AG04450 (cell line): ENCODE measurements at regions not wholly inside any gene's neighbourhood (a gene's known extent, or its start where the extent isn't known, plus 50 kb on each side); places are given as distances from the start of the nearest gene placed in this dataset.

Source experiments
- CTCF ChIA-PET: fragments of 300-600, 350-600 bp; formaldehyde crosslinking; extraction: SDS; loops from one replicate; lab custom pipeline; 2022; ENCODE audit warnings: antibody characterized with exemption, inconsistent platforms; lab: Charles Lee
- POLR2A ChIA-PET: fragments of 350-600 bp; formaldehyde crosslinking; extraction: SDS; loops from one replicate; lab custom pipeline; 2021; ENCODE audit warnings: antibody characterized with exemption, inconsistent platforms; lab: Yijun Ruan, JAX
- DNase-seq: peaks from one replicate; pipeline ENCODE4 v3.0.0-alpha.2; 2011; ENCODE audit warnings: low read depth, low spot score
- H3K27ac ChIP-seq: one replicate; pipeline ENCODE4 v1.5.1; 2012; ENCODE audit warnings: low read depth, low read length, control low read depth
- H3K27me3 ChIP-seq: one replicate; pipeline ENCODE4 v1.6.0; 2012; ENCODE audit warnings: low read length; ENCODE audit not compliant: control insufficient read depth, insufficient read depth
- H3K4me3 ChIP-seq: 2 replicates; pipeline ENCODE4 v1.5.1; 2011; ENCODE audit warnings: mild to moderate bottlenecking, low read depth, low read length, control low read depth
- H3K9me3 ChIP-seq: 2 replicates; pipeline ENCODE4 v1.5.1; 2012; ENCODE audit warnings: low read length; ENCODE audit not compliant: control insufficient read depth, insufficient read depth
- CTCF ChIP-seq: IDR thresholded peaks from 2 replicates; pipeline ENCODE4 v1.5.1; 2011; ENCODE audit warnings: low read depth, low read length, control low read depth, inconsistent platforms

DNA sequence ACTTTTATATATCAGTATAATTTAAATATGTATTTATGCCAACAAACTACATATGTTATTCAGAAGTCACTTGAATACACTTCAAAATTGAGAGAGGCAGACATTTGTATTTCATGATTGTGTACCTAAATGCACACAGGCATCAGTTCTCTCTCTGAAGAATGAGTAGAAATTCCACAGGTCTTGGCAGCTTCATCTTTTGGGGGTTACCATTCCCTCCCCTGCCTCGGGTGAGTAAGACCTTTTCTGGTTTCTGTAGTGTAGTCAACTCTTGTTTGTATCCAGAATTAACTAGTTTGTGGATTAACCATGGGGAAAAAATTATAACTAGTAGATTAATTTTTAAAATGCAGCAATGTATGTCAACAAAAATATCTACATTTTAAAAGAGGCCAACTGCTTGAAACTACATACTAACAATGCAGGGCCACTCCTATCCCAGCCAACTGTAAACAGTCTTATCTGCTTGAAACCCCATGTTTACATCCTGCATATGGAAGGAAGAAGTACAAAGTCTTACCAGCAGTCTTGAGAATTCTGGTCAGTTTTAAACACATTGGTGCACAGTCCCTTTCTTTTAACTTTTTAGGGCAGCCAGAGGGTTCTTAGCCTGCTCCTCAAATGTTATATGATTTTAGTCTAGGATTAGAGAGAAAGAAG lies 339.6 kb upstream of the KIF2A start:
- ChIA-PET POLR2A (no interaction called here), CTCF (no interaction called here)
- no peak for TF ChIP-seq CTCF
- H3K27ac ChIP-seq: no peak overlapping the region
- no peak for DNase-seq
- H3K27me3 ChIP-seq: no peaks in the 10 kb centered on the region
- H3K9me3 ChIP-seq: no peaks in the 10 kb centered on the region
- H3K4me3 ChIP-seq: no peak overlapping the region

GRCh38 chr5:61966997-61967396 lies 339.0 kb upstream of the KIF2A start:
- POLR2A ChIA-PET: no interaction called here
- CTCF ChIA-PET: no interaction called here
- no peak for DNase-seq
- TF ChIP-seq CTCF: no peak
- H3K4me3 ChIP-seq: no peak overlapping the region
- no peaks in the 10 kb centered on the region for H3K9me3 ChIP-seq
- H3K27ac ChIP-seq: no peak overlapping the region
- no peaks in the 10 kb centered on the region for H3K27me3 ChIP-seq

GRCh38 chr5:61967681-61968080 lies 338.3 kb upstream of the KIF2A start:
- CTCF ChIA-PET: no interaction called here
- H3K9me3 ChIP-seq: no peaks in the 10 kb centered on the region
- H3K4me3 ChIP-seq: no peak overlapping the region
- H3K27me3 ChIP-seq: no peaks in the 10 kb centered on the region
- DNase-seq: no peak
- no peak overlapping the region for H3K27ac ChIP-seq
- POLR2A ChIA-PET: no interaction called here
- no peak for TF ChIP-seq CTCF

DNA sequence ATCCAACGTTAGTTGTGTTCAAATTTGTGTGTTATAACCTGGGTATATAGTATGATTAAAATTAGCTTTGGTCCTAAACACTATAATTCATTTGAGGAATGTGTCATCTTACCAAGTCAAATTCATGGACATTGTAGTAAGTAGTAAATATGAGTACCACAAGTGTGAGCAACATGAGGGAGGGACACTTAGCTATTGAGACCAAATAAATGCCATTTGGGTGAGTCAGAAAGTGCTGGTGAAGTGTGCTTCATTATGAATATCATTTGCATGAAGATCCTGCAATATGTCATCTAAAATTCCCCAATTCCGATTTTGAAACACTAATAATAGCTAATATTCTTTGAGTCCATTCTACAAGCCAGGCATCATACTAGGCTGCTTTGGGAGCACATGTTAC lies 336.7 kb upstream of the KIF2A start:
- ChIA-PET POLR2A (no interaction called here), CTCF (no interaction called here)
- no peak overlapping the region for H3K27ac ChIP-seq
- TF ChIP-seq CTCF: no peak
- no peak for DNase-seq
- H3K9me3 ChIP-seq: no peaks in the 10 kb centered on the region
- H3K27me3 ChIP-seq: no peaks in the 10 kb centered on the region
- no peak overlapping the region for H3K4me3 ChIP-seq

DNA sequence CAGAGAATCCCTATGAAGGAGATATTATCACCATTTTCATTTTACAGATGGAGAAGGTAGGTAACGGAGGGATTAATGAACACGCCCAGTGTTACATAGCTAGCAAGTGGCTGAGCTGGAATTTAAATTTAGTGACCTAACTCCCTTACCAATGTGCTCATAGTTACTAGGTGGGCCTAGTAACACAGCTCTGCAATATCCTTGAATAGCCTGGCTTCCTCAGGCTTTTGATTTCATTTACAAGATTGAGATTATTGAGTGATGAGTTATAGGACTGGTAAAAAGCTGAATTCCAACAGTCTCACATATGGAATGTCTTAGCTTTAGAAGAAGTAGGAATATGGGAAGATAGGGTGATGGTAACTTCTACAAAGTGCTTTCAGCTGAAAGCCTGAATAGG lies 336.3 kb upstream of the KIF2A start:
- CTCF ChIA-PET: no interaction called here
- no peaks in the 10 kb centered on the region for H3K27me3 ChIP-seq
- POLR2A ChIA-PET: no interaction called here
- DNase-seq: no peak
- H3K4me3 ChIP-seq: no peak overlapping the region
- H3K27ac ChIP-seq: no peak overlapping the region
- no peaks in the 10 kb centered on the region for H3K9me3 ChIP-seq
- no peak for TF ChIP-seq CTCF
